HG03571 (cell line): ENCODE measurements at regions not wholly inside any gene's neighbourhood (a gene's known extent, or its start where the extent isn't known, plus 50 kb on each side); places are given as distances from the start of the nearest gene placed in this dataset.

Experiments
- ATAC-seq: cut with Tn5 transposase; IDR thresholded peaks from one replicate; pipeline ENCODE4 v1.9.1; 2021; ENCODE audit not compliant: unreplicated experiment

- no peak for ATAC-seq
These were observed 245.0 kb downstream of the ATP23 start for GRCh38 chr12:58186401-58186800.

- no peak for ATAC-seq
These were observed 245.5 kb downstream of the ATP23 start for GRCh38 chr12:58186914-58187313.

GRCh38 chr12:58189030-58189429, 247.7 kb downstream of the ATP23 start:
- ATAC-seq = no peak

- no peak for ATAC-seq
These were observed 248.5 kb downstream of the ATP23 start for GRCh38 chr12:58189893-58190292.

- ATAC-seq = no peak
These were observed 249.3 kb downstream of the ATP23 start for GRCh38 chr12:58190618-58191017.

- ATAC-seq = no peak
These were observed 255.6 kb downstream of the ATP23 start for GRCh38 chr12:58196971-58197370.

GRCh38 chr12:58202933-58203718, 261.8 kb downstream of the ATP23 start:
- ATAC-seq = no peak

GRCh38 chr12:58204071-58204470, 262.7 kb downstream of the ATP23 start:
- no peak for ATAC-seq

- ATAC-seq = no peak
These were observed 265.5 kb downstream of the ATP23 start for GRCh38 chr12:58206876-58207275.

- no peak for ATAC-seq
These were observed 269.8 kb downstream of the ATP23 start for GRCh38 chr12:58211211-58211610.

- ATAC-seq = no peak
These were observed 275.8 kb downstream of the ATP23 start for GRCh38 chr12:58217130-58217529.

- ATAC-seq = no peak
These were observed 283.3 kb downstream of the ATP23 start for GRCh38 chr12:58224536-58225105.

GRCh38 chr12:58225203-58225877, 284.0 kb downstream of the ATP23 start:
- no peak for ATAC-seq

GRCh38 chr12:58233886-58234285, 292.5 kb downstream of the ATP23 start:
- ATAC-seq = no peak

GRCh38 chr12:58238411-58238810, 297.0 kb downstream of the ATP23 start:
- ATAC-seq = no peak

- no peak for ATAC-seq
These were observed 299.7 kb downstream of the ATP23 start for GRCh38 chr12:58241099-58241498.

- ATAC-seq = no peak
These were observed 301.6 kb downstream of the ATP23 start for GRCh38 chr12:58242796-58243630.

- ATAC-seq = no peak
These were observed 306.3 kb downstream of the ATP23 start for GRCh38 chr12:58247633-58248032.

- no peak for ATAC-seq
These were observed 307.2 kb downstream of the ATP23 start for GRCh38 chr12:58248599-58248998.

- ATAC-seq = no peak
These were observed 308.2 kb downstream of the ATP23 start for GRCh38 chr12:58249610-58250009.

- ATAC-seq = no peak
These were observed 308.7 kb downstream of the ATP23 start for GRCh38 chr12:58250077-58250476.
